ENCODE measurements at regions not wholly inside any gene's neighbourhood (a gene's known extent, or its start where the extent isn't known, plus 50 kb on each side); places are given as distances from the start of the nearest gene placed in this dataset.
"Not testable (repeated sequence)": the region's sequence is repeated elsewhere in the genome, so short reads cannot be mapped to it uniquely, and the experiment has no call there.

DNA sequence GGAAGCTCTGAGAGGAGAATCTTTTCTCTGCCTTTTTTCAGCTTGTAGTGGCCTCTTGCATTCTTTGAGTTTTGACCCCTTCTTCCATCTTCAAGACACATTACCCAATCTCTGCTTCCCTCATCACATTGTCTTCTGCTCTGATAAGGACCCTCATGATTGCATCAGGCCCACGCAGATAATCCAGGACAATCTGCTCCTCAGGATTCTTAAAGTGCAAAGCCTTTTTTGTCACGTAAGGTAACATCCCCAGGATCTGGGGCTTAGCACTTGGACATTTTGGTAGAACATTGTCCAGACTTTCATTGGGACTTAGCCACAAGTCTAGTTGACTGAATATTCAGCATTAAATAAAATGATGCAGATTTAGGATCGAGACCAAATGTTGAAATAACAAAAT lies 521.2 kb downstream of the RMST start:
- Histone ChIP-seq H3K27me3 (replicated peaks in 1 of 7) (no peaks in the 10 kb centered on the region), H3K9me3 (peaks cover 0 to 17% (median 0%) of the 10 kb centered on the region in 8 donors), H3K4me3 (no peak overlapping the region), H3K36me3 (no peaks in the 10 kb centered on the region), H3K27ac (no peak overlapping the region), H3K4me1 (no peaks in the 10 kb centered on the region)
- no peak for DNase-seq
- 70 to 89% (median 79%) methylated on average over 3 of the region's 3 CpGs for WGBS, 5 donors
- TF ChIP-seq POLR2A (IDR thresholded peaks at IDR 0.05) (no peak), POLR2AphosphoS5 (IDR thresholded peaks at IDR 0.05) (no peak)
- TF ChIP-seq, protein P1, sequence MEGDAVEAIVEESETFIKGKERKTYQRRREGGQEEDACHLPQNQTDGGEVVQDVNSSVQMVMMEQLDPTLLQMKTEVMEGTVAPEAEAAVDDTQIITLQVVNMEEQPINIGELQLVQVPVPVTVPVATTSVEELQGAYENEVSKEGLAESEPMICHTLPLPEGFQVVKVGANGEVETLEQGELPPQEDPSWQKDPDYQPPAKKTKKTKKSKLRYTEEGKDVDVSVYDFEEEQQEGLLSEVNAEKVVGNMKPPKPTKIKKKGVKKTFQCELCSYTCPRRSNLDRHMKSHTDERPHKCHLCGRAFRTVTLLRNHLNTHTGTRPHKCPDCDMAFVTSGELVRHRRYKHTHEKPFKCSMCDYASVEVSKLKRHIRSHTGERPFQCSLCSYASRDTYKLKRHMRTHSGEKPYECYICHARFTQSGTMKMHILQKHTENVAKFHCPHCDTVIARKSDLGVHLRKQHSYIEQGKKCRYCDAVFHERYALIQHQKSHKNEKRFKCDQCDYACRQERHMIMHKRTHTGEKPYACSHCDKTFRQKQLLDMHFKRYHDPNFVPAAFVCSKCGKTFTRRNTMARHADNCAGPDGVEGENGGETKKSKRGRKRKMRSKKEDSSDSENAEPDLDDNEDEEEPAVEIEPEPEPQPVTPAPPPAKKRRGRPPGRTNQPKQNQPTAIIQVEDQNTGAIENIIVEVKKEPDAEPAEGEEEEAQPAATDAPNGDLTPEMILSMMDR (IDR thresholded peaks at IDR 0.05 in 8 of 11, conservative IDR thresholded peaks at IDR 0.05 in 3 of 11): no peak
- intact Hi-C loops (cut with DNase I; ENCODE audit: low total_unique reads): no loop called here

GRCh38 chr12:97984436-97984835 lies 521.8 kb downstream of the RMST start:
- peaks cover 0 to 17% (median 0%) of the 10 kb centered on the region in 8 donors for H3K9me3 ChIP-seq
- no peak overlapping the region for H3K27ac ChIP-seq
- no peak overlapping the region for H3K4me3 ChIP-seq
- 63 to 79% (median 71%) methylated on average over 2 of the region's 2 CpGs for WGBS, 5 donors
- no peaks in the 10 kb centered on the region for H3K36me3 ChIP-seq
- TF ChIP-seq, protein P1 (IDR thresholded peaks at IDR 0.05 in 8 of 11, conservative IDR thresholded peaks at IDR 0.05 in 3 of 11): no peak
- TF ChIP-seq POLR2AphosphoS5 (IDR thresholded peaks at IDR 0.05): no peak
- no peak for TF ChIP-seq POLR2A (IDR thresholded peaks at IDR 0.05)
- no peak for DNase-seq
- no peaks in the 10 kb centered on the region for H3K4me1 ChIP-seq
- intact Hi-C loops (cut with DNase I; ENCODE audit: low total_unique reads): no loop called here
- no peaks in the 10 kb centered on the region for H3K27me3 ChIP-seq (replicated peaks in 1 of 7)

GRCh38 chr12:97984974-97985580 lies 522.5 kb downstream of the RMST start:
- 68 to 88% (median 79%) methylated on average over 4 of the region's 4 CpGs for WGBS, 5 donors
- Histone ChIP-seq H3K27ac (no peak overlapping the region), H3K9me3 (peaks cover 0 to 20% (median 0%) of the 10 kb centered on the region in 8 donors), H3K27me3 (replicated peaks in 1 of 7) (no peaks in the 10 kb centered on the region), H3K36me3 (no peaks in the 10 kb centered on the region), H3K4me1 (no peaks in the 10 kb centered on the region), H3K4me3 (no peak overlapping the region)
- intact Hi-C loops (cut with DNase I; ENCODE audit: low total_unique reads): no loop called here
- no peak for DNase-seq
- TF ChIP-seq, protein P1 (IDR thresholded peaks at IDR 0.05 in 8 of 11, conservative IDR thresholded peaks at IDR 0.05 in 3 of 11): no peak
- TF ChIP-seq POLR2AphosphoS5 (IDR thresholded peaks at IDR 0.05): no peak
- no peak for TF ChIP-seq POLR2A (IDR thresholded peaks at IDR 0.05)

DNA sequence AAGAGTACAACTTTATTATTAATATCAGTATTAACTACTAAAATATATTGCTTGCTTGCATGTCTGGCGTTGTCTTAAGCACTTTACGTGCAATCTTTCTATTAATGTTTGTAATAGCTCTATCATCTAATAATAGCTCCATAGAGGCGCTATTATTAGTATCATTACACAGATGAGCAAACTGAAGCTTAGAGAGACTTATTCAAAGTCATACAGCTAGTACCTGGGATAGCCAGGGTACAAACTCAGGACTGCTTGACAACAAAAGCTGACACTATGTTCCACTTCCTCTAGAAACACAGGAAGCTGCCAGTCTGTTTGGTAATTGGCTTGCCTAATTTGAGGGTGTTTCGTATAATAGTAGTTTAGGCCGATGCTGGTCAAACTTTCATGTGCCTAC lies 523.2 kb downstream of the RMST start:
- TF ChIP-seq, protein P1 (IDR thresholded peaks at IDR 0.05 in 8 of 11, conservative IDR thresholded peaks at IDR 0.05 in 3 of 11): no peak
- TF ChIP-seq POLR2A (IDR thresholded peaks at IDR 0.05) (no peak), POLR2AphosphoS5 (IDR thresholded peaks at IDR 0.05) (no peak)
- Histone ChIP-seq H3K9me3 (peaks cover 0 to 22% (median 0%) of the 10 kb centered on the region in 8 donors), H3K27ac (no peak overlapping the region), H3K27me3 (replicated peaks in 1 of 7) (no peaks in the 10 kb centered on the region), H3K4me1 (no peaks in the 10 kb centered on the region), H3K36me3 (no peaks in the 10 kb centered on the region), H3K4me3 (no peak overlapping the region)
- intact Hi-C loops (cut with DNase I; ENCODE audit: low total_unique reads): no loop called here
- no peak for DNase-seq
- 86 to 93% (median 87%) methylated on average over 5 of the region's 5 CpGs for WGBS, 5 donors

DNA sequence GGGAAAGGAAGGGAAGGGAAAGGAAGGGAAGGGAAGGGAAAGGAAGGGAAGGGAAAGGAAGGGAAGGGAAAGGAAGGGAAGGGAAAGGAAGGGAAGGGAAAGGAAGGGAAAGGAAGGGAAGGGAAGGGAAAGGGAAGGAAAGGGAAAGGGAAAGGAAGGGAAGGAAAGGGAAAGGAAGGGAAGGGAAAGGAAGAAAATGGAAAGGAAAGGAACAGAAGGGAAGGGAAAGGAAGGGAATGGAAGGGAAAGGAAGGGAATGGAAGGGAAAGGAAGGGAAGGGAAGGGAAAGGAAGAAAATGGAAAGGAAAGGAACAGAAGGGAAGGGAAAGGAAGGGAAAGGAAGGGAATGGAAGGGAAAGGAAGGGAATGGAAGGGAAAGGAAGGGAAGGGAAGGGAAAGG lies 526.0 kb downstream of the RMST start:
- H3K36me3 ChIP-seq; H3K4me1 ChIP-seq; H3K4me3 ChIP-seq; H3K27me3 ChIP-seq (replicated peaks in 1 of 7); H3K27ac ChIP-seq; intact Hi-C loops (cut with DNase I; ENCODE audit: low total_unique reads); DNase-seq: not testable (repeated sequence)
- peaks cover 0 to 21% (median 6%) of the 10 kb centered on the region in 8 donors for H3K9me3 ChIP-seq

All from spleen (tissue), 11 donors.